SK-N-SH (cell line): ENCODE measurements at regions not wholly inside any gene's neighbourhood (a gene's known extent, or its start where the extent isn't known, plus 50 kb on each side); places are given as distances from the start of the nearest gene placed in this dataset.

Experiments
- CHD2 ChIP-seq: fragments of 150-350 bp; IDR thresholded peaks from 2 replicates; pipeline ENCODE4 v1.6.1; 2018; ENCODE audit warnings: low read length; ENCODE audit not compliant: partially characterized antibody
- CTCF ChIP-seq: fragments of 200-600 bp; sonication (generic); IDR thresholded peaks from 2 replicates; pipeline ENCODE4 v1.6.1; 2017; ENCODE audit warnings: antibody characterized with exemption, mild to moderate bottlenecking, moderate library complexity
- EP300 ChIP-seq, 2 experiments: IDR thresholded peaks; 2 replicates each; pipeline versions ENCODE4 v1.4.0 to v1.6.1; 2012; ENCODE audit warnings: borderline replicate concordance in 1 of 2, low read depth in 1 of 2, low read length in 1 of 2
- POLR2AphosphoS5 ChIP-seq: IDR thresholded peaks from 2 replicates; pipeline ENCODE4 v1.6.1; 2012; ENCODE audit warnings: low read depth, low read length
- SMC3 ChIP-seq: IDR thresholded peaks from 2 replicates; pipeline ENCODE4 v1.6.1; 2012; ENCODE audit warnings: low read depth, low read length, improper control_type of control experiment

- no peak for TF ChIP-seq CTCF
- TF ChIP-seq CHD2: no peak
- no peak for TF ChIP-seq POLR2AphosphoS5
- TF ChIP-seq EP300 (IDR thresholded peaks at IDR 0.05; ENCODE audit: borderline replicate concordance in 1 of 2, low read depth in 1 of 2, low read length in 1 of 2): no peak
- TF ChIP-seq SMC3: no peak
Observed at GRCh38 chr18:72468021-72468710, 76.0 kb downstream of the CBLN2 start.
